ENCODE measurements at regions not wholly inside any gene's neighbourhood (a gene's known extent, or its start where the extent isn't known, plus 50 kb on each side); places are given as distances from the start of the nearest gene placed in this dataset.
"Not testable (repeated sequence)": the region's sequence is repeated elsewhere in the genome, so short reads cannot be mapped to it uniquely, and the experiment has no call there.

- DNase-seq (ENCODE audit: low read depth in 1 of 2, low spot score in 1 of 2) = no peak
These were observed 112.7 kb upstream of the SERPINE2 start for GRCh38 chr2:224151680-224152310.

DNA sequence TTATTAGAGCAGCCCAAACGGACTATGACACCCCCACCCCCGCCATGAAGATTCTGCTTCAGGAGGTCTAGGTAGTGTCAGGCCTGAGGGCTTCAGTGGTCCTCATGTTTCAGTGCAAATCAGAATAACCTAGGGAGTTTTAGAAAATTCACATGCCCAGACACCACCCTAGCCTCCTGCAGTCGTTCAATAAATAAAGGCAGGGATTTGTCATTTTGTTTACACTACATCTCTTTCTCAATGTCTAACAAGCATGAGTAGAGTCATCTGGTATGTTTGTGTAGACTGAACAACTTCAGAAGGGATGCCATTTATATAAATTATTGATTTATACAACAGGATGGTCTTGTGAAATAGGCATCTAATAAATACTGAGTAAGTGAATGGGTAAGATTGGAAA is 112.1 kb upstream of the SERPINE2 start:
- no peak for DNase-seq (ENCODE audit: low read depth in 1 of 2, low spot score in 1 of 2)

DNA sequence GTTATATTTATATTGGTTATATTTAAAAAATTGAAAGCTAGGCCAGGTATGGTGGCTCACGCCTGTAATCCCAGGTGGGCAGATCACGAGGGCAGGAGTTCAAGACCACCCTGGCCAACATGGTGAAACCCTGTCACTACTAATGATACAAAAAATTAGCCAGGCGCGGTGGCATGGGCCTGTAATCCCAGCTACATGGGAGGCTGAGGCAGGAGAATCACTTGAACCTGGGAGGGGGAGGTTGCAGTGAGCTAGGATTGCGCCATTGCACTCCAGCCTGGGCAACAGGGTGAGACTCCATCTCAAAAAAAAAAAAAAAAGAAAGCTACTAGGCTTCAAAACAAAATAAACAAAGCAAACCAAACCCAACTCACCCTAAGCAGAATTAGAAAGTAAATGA is 109.0 kb upstream of the SERPINE2 start:
- not testable (repeated sequence) for DNase-seq (ENCODE audit: low read depth in 1 of 2, low spot score in 1 of 2)

DNA sequence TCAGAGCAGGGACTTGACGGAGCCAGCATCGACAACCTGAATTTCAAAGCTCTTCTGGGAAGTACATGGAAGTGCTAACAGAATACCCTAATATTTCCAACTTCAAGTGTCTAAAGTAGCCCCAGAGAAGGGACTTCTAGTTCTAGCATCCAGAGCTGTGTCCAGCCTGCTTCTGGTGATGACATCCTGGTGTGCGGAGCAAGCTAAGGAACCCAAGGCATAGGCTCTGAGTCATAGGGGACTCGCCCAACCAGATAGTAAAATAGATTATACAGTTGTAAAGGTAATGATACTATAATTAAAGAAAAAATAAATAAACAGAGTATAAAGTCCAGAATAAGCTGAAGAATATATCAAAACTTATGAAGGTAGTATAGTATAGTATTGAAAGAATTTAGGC is 108.1 kb upstream of the SERPINE2 start:
- DNase-seq (ENCODE audit: low read depth in 1 of 2, low spot score in 1 of 2) = no peak

- no peak for DNase-seq (ENCODE audit: low read depth in 1 of 2, low spot score in 1 of 2)
These were observed 107.5 kb upstream of the SERPINE2 start for GRCh38 chr2:224146356-224147160.

GRCh38 chr2:224145751-224146355 is 106.8 kb upstream of the SERPINE2 start:
- no peak for DNase-seq (ENCODE audit: low read depth in 1 of 2, low spot score in 1 of 2)

DNA sequence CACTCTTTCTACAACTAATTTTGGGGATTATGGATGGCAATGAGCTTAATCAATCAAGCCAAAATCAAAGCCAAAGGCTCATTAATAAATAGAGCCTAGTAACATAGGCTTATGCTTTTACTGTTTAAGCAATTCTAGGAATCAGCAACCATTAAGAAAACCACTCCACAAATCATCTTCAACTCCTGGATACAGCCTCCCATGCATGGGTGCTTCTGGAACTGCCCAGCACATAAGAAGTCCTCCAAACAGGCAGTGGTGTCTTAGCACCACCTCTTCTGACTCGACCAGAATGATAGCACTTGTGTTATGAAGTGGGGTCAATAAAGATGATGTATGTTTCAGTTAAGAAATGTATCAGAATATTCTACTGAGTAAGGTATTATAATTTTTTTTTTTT is 104.4 kb upstream of the SERPINE2 start:
- DNase-seq (ENCODE audit: low read depth in 1 of 2, low spot score in 1 of 2) = no peak

- no peak for DNase-seq (ENCODE audit: low read depth in 1 of 2, low spot score in 1 of 2)
These were observed 103.6 kb upstream of the SERPINE2 start for GRCh38 chr2:224142397-224143312.

DNA sequence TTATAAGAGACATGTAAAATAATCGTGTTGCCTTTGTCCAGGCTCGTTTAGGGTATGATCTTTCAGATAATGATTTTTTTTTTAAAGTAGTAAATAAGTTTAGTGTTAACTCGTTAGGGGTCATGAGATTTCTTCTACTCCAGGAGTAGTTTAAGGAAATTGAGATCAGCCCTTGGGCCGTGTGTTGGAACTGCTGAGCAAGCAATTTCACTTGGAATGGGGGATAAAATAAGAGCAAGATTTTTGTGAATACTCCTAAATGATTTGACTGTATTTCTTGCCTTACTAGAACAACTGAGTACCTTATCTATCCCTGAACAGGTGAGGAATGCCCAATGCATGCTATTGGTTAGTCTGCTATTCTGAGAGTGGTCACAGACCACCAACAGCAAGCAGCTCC is 102.2 kb upstream of the SERPINE2 start:
- no peak for DNase-seq (ENCODE audit: low read depth in 1 of 2, low spot score in 1 of 2)

- DNase-seq (ENCODE audit: low read depth in 1 of 2, low spot score in 1 of 2) = no peak
These were observed 98.1 kb upstream of the SERPINE2 start for GRCh38 chr2:224137208-224137607.

- no peak for DNase-seq (ENCODE audit: low read depth in 1 of 2, low spot score in 1 of 2)
These were observed 97.3 kb upstream of the SERPINE2 start for GRCh38 chr2:224136396-224136795.

DNA sequence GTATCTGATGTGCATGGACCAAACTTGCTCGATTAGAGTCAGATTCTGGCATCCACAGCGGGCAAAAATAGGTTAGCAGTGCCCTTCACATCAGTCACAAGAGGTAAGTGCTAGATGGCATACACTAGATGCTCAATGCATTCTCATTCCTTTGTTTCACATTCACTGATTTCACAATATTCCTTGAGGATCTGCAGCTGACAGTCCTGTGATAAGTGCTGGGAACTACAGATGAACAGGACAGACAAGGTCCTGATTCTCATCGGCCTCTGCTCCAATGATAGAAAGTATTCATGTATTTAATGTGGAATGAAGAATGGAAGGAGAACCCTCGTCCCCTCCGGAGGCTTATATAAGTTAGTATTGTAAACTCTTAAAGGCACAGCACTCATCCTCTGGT is 96.8 kb upstream of the SERPINE2 start:
- DNase-seq (ENCODE audit: low read depth in 1 of 2, low spot score in 1 of 2) = no peak

DNA sequence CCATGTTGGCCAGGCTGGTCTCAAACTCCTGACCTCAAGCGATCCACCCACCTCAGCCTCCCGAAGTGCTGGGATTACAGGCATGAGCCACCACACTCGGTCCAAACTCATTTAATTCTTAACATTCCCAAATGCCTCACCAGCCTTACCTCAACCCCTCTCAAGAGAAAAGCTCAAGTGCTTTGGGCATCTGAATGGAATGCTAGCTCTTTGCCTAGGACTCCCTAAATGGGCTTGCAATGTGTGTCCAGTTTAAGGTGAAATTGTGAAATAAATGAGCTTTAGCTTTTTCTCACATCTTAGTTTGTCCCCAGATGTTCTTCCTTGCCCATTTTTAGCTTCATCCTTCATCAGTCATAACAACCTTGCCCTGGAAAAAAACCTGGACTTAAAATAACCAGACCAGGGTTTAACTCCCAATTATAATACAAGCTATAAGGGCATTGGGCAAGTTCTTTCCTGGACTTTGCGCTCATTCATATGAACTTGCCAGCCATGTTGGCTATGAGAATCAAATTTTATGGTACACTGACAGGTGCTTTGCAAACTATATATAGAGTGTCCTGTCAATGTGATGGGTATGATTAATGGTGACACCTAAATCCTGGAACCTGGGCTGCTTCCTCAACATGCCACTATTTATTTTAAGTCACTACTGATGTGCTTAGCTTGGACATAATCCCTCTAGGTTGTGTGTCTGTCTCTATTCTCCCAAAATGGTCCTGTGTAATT is 95.1 kb upstream of the SERPINE2 start:
- DNase-seq (ENCODE audit: low read depth in 1 of 2, low spot score in 1 of 2) = no peak

DNA sequence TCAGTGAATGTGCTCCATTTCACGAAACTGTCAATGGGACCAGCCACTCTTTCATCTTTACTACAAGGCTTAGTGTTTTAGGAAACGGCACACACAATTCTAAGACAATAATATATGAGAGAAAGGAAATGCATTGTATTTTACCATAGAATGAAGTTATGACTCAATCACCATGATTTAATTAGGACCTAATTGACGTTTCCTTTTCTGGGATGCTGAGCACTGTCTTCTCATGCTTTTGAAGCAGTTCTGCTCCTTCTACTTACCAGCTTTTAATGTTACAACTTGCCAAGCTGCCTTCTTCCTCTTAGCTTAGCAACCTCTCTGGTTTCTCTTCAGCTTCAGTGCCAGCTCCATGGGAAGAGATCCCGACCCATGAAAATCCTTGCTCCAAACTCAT is 94.3 kb upstream of the SERPINE2 start:
- no peak for DNase-seq (ENCODE audit: low read depth in 1 of 2, low spot score in 1 of 2)

GRCh38 chr2:224127871-224128501 is 88.9 kb upstream of the SERPINE2 start:
- no peak for DNase-seq (ENCODE audit: low read depth in 1 of 2, low spot score in 1 of 2)

GRCh38 chr2:224126440-224126839 is 87.4 kb upstream of the SERPINE2 start:
- no peak for DNase-seq (ENCODE audit: low read depth in 1 of 2, low spot score in 1 of 2)

GRCh38 chr2:224126003-224126402 is 86.9 kb upstream of the SERPINE2 start:
- DNase-seq (ENCODE audit: low read depth in 1 of 2, low spot score in 1 of 2) = no peak

GRCh38 chr2:224122542-224122941 is 83.5 kb upstream of the SERPINE2 start:
- DNase-seq (ENCODE audit: low read depth in 1 of 2, low spot score in 1 of 2) = no peak

- DNase-seq (ENCODE audit: low read depth in 1 of 2, low spot score in 1 of 2) = no peak
These were observed 82.5 kb upstream of the SERPINE2 start for GRCh38 chr2:224121406-224122067.

DNA sequence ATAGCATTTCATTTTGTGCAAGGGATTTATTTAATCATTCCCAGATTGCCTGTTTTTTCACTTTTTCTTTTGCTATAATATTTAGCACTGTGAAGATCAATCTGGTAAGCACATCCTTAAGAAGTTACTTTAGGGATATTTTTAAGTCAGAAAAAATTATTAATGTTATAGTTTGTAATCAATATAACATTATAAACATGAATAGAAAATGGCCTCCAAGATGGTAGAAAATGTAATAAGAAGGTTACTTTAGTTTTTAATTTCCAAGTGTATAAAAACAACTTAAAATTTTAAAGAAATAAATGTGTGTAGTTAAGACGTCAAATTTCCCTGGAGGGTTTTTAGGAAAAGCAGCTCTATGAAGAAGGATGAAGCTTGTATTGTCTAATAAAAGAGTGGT is 81.9 kb upstream of the SERPINE2 start:
- no peak for DNase-seq (ENCODE audit: low read depth in 1 of 2, low spot score in 1 of 2)

Data from activated CD4-positive, alpha-beta T cell treated with anti-CD3 and anti-CD28 coated beads, Interleukin-2, amount 50 U/mL, for 24 hours (primary cell).